AG04450 (cell line): ENCODE measurements at regions not wholly inside any gene's neighbourhood (a gene's known extent, or its start where the extent isn't known, plus 50 kb on each side); places are given as distances from the start of the nearest gene placed in this dataset.

Experiments used
- CTCF ChIA-PET: fragments of 300-600, 350-600 bp; formaldehyde crosslinking; extraction: SDS; loops from one replicate; lab custom pipeline; 2022; ENCODE audit warnings: antibody characterized with exemption, inconsistent platforms; lab: Charles Lee
- POLR2A ChIA-PET: fragments of 350-600 bp; formaldehyde crosslinking; extraction: SDS; loops from one replicate; lab custom pipeline; 2021; ENCODE audit warnings: antibody characterized with exemption, inconsistent platforms; lab: Yijun Ruan, JAX
- DNase-seq: peaks from one replicate; pipeline ENCODE4 v3.0.0-alpha.2; 2011; ENCODE audit warnings: low read depth, low spot score
- H3K27ac ChIP-seq: one replicate; pipeline ENCODE4 v1.5.1; 2012; ENCODE audit warnings: low read depth, low read length, control low read depth
- H3K27me3 ChIP-seq: one replicate; pipeline ENCODE4 v1.6.0; 2012; ENCODE audit warnings: low read length; ENCODE audit not compliant: control insufficient read depth, insufficient read depth
- H3K4me3 ChIP-seq: 2 replicates; pipeline ENCODE4 v1.5.1; 2011; ENCODE audit warnings: mild to moderate bottlenecking, low read depth, low read length, control low read depth
- H3K9me3 ChIP-seq: 2 replicates; pipeline ENCODE4 v1.5.1; 2012; ENCODE audit warnings: low read length; ENCODE audit not compliant: control insufficient read depth, insufficient read depth
- TF ChIP-seq, protein P1 (sequence below): IDR thresholded peaks from 2 replicates; pipeline ENCODE4 v1.5.1; 2011; ENCODE audit warnings: low read depth, low read length, control low read depth, inconsistent platforms

DNA sequence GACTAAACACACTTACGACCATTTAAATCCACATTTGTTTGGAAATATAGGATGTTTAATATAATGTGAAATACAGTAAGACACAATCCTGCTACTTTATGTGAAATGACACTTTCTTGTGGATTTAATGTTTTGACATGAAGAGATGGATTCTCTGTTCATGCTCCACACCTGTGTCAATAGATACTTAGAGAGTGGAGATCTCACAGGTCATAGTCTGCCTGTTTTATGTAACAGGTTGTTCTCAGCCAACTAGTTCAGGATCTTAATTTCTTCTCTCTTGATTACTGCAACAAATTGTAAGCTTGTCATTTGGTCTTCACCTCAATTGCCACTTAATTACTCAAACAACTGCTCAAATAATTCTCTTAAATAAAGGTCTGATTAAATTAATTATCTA lies 1621.2 kb downstream of the PCDH7 start:
- no peak for DNase-seq
- no peaks in the 10 kb centered on the region for H3K9me3 ChIP-seq
- no peak overlapping the region for H3K4me3 ChIP-seq
- no peaks in the 10 kb centered on the region for H3K27me3 ChIP-seq
- POLR2A ChIA-PET = no interaction called here
- no peak overlapping the region for H3K27ac ChIP-seq
- TF ChIP-seq, protein P1, sequence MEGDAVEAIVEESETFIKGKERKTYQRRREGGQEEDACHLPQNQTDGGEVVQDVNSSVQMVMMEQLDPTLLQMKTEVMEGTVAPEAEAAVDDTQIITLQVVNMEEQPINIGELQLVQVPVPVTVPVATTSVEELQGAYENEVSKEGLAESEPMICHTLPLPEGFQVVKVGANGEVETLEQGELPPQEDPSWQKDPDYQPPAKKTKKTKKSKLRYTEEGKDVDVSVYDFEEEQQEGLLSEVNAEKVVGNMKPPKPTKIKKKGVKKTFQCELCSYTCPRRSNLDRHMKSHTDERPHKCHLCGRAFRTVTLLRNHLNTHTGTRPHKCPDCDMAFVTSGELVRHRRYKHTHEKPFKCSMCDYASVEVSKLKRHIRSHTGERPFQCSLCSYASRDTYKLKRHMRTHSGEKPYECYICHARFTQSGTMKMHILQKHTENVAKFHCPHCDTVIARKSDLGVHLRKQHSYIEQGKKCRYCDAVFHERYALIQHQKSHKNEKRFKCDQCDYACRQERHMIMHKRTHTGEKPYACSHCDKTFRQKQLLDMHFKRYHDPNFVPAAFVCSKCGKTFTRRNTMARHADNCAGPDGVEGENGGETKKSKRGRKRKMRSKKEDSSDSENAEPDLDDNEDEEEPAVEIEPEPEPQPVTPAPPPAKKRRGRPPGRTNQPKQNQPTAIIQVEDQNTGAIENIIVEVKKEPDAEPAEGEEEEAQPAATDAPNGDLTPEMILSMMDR = no peak
- CTCF ChIA-PET = no interaction called here

DNA sequence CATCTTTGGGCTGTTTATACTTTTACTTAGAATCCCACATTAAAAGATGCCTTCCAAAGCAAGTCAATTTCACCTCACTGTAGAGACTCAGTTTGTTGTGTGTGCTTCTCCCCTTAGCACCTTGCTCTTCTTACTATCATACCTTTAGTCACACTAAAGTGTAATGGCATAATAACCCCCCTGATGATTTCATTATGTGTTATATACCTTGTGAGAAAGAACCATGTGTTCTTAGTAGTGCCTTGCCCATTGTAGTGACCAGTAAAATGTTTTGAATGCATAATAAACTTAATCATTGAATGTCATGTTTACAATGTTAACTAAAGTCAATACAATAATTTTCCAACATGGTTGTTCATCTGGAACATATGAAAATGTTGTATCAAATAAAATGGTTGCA lies 1621.9 kb downstream of the PCDH7 start:
- no peak for DNase-seq
- POLR2A ChIA-PET = no interaction called here
- TF ChIP-seq, protein P1 = no peak
- H3K9me3 ChIP-seq = no peaks in the 10 kb centered on the region
- no peaks in the 10 kb centered on the region for H3K27me3 ChIP-seq
- H3K4me3 ChIP-seq = no peak overlapping the region
- CTCF ChIA-PET = no interaction called here
- no peak overlapping the region for H3K27ac ChIP-seq

- Histone ChIP-seq H3K27ac (no peak overlapping the region), H3K4me3 (no peak overlapping the region), H3K9me3 (no peaks in the 10 kb centered on the region), H3K27me3 (no peaks in the 10 kb centered on the region)
- no peak for DNase-seq
- CTCF ChIA-PET = no interaction called here
- TF ChIP-seq, protein P1 = no peak
- POLR2A ChIA-PET = no interaction called here
These were observed 1628.9 kb downstream of the PCDH7 start for GRCh38 chr4:32349026-32349425.

DNA sequence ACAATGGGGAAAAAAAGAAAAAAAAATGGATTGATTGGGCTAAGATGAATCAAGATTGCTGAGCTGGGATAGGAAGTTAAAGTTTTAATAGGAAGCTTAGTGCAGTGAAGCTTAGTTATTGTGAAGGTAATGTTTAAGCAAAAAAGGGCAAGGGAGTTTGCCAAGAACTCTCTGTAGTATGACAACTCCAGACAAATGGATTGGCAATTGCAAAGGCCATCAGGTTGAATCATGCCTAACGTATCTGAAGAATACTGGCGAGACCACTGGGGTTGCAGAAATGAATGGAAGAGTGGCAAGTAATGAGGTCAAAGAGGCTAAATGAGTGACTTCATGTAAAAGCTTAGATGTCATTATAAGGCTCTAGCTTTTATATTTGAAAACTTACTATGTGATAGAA lies 1654.0 kb downstream of the PCDH7 start:
- no peak overlapping the region for H3K27ac ChIP-seq
- no peak for DNase-seq
- no peak overlapping the region for H3K4me3 ChIP-seq
- POLR2A ChIA-PET = no interaction called here
- TF ChIP-seq, protein P1 = no peak
- no peaks in the 10 kb centered on the region for H3K9me3 ChIP-seq
- H3K27me3 ChIP-seq = no peaks in the 10 kb centered on the region
- CTCF ChIA-PET = no interaction called here

GRCh38 chr4:32393806-32394205 lies 1673.6 kb downstream of the PCDH7 start:
- Histone ChIP-seq H3K27ac (no peak overlapping the region), H3K9me3 (no peaks in the 10 kb centered on the region), H3K27me3 (no peaks in the 10 kb centered on the region), H3K4me3 (no peak overlapping the region)
- no peak for DNase-seq
- CTCF ChIA-PET = no interaction called here
- POLR2A ChIA-PET = no interaction called here
- TF ChIP-seq, protein P1 = no peak
